ENCODE measurements at regions not wholly inside any gene's neighbourhood (a gene's known extent, or its start where the extent isn't known, plus 50 kb on each side); places are given as distances from the start of the nearest gene placed in this dataset.
"Not testable (repeated sequence)": the region's sequence is repeated elsewhere in the genome, so short reads cannot be mapped to it uniquely, and the experiment has no call there.

- Mint-ChIP-seq H3K27me3 (ENCODE audit: low read depth in 3 of 3) (no peaks in the 10 kb centered on the region), H3K9me3 (peaks cover 0 to 18% (median 8%) of the 10 kb centered on the region in 6 donors), H3K4me3 (no peak overlapping the region), H3K4me1 (no peaks in the 10 kb centered on the region), H3K27ac (no peak overlapping the region), H3K36me3 (peaks cover 0 to 6% (median 4%) of the 10 kb centered on the region in 3 donors)
- no peak for DNase-seq
These were observed 757.1 kb downstream of the DHX35 start for GRCh38 chr20:39719293-39719692.

GRCh38 chr20:39717936-39718335, 755.8 kb downstream of the DHX35 start:
- no peak for DNase-seq
- Mint-ChIP-seq H3K4me1 (no peaks in the 10 kb centered on the region), H3K36me3 (peaks cover 0 to 4% (median 3%) of the 10 kb centered on the region in 3 donors), H3K27me3 (ENCODE audit: low read depth in 3 of 3) (no peaks in the 10 kb centered on the region), H3K27ac (no peak overlapping the region), H3K9me3 (peaks cover 0 to 10% (median 7%) of the 10 kb centered on the region in 6 donors), H3K4me3 (no peak overlapping the region)

GRCh38 chr20:39716796-39717341, 754.7 kb downstream of the DHX35 start:
- no peak overlapping the region for H3K4me3 Mint-ChIP-seq
- no peaks in the 10 kb centered on the region for H3K27me3 Mint-ChIP-seq (ENCODE audit: low read depth in 3 of 3)
- H3K27ac Mint-ChIP-seq: no peak overlapping the region
- H3K36me3 Mint-ChIP-seq: peaks cover 0 to 4% (median 3%) of the 10 kb centered on the region in 3 donors
- H3K4me1 Mint-ChIP-seq: no peaks in the 10 kb centered on the region
- no peak for DNase-seq
- H3K9me3 Mint-ChIP-seq: peaks cover 0 to 7% (median 1%) of the 10 kb centered on the region in 6 donors

- Mint-ChIP-seq H3K27me3 (ENCODE audit: low read depth in 3 of 3) (peaks cover 0 to 2% (median 0%) of the 10 kb centered on the region in 3 donors), H3K9me3 (peaks cover 0 to 7% (median 0%) of the 10 kb centered on the region in 6 donors), H3K36me3 (no peaks in the 10 kb centered on the region), H3K27ac (no peak overlapping the region), H3K4me3 (no peak overlapping the region), H3K4me1 (no peaks in the 10 kb centered on the region)
- no peak for DNase-seq
These were observed 751.1 kb downstream of the DHX35 start for GRCh38 chr20:39713076-39713840.

- no peak for DNase-seq
- no peak overlapping the region for H3K4me3 Mint-ChIP-seq
These were observed 744.1 kb downstream of the DHX35 start for GRCh38 chr20:39706184-39706663.

GRCh38 chr20:39705032-39705431, 742.9 kb downstream of the DHX35 start:
- Mint-ChIP-seq H3K27ac (no peak overlapping the region), H3K9me3 (peaks cover 0 to 7% (median 4%) of the 10 kb centered on the region in 6 donors), H3K27me3 (ENCODE audit: low read depth in 3 of 3) (no peaks in the 10 kb centered on the region), H3K4me1 (peaks cover 4 to 6% of the 10 kb centered on the region in 2 donors), H3K36me3 (no peaks in the 10 kb centered on the region), H3K4me3 (no peak overlapping the region)
- DNase-seq: no peak

More at GRCh38 chr20:39706184-39706663, 744.1 kb downstream of the DHX35 start:
- no peaks in the 10 kb centered on the region for H3K4me1 Mint-ChIP-seq
- H3K27me3 Mint-ChIP-seq (ENCODE audit: low read depth in 3 of 3): no peaks in the 10 kb centered on the region
- H3K27ac Mint-ChIP-seq: no peak overlapping the region
- H3K9me3 Mint-ChIP-seq: peaks cover 0 to 8% (median 4%) of the 10 kb centered on the region in 6 donors
- no peaks in the 10 kb centered on the region for H3K36me3 Mint-ChIP-seq

GRCh38 chr20:39703357-39703756, 741.2 kb downstream of the DHX35 start:
- not testable (repeated sequence) for H3K36me3 Mint-ChIP-seq

GRCh38 chr20:39702701-39703349, 740.7 kb downstream of the DHX35 start:
- no peak for DNase-seq
- H3K4me1 Mint-ChIP-seq: peaks cover 4 to 7% of the 10 kb centered on the region in 2 donors
- H3K4me3 Mint-ChIP-seq: no peak overlapping the region
- H3K9me3 Mint-ChIP-seq: peaks cover 0 to 7% (median 4%) of the 10 kb centered on the region in 6 donors
- no peaks in the 10 kb centered on the region for H3K27me3 Mint-ChIP-seq (ENCODE audit: low read depth in 3 of 3)
- H3K27ac Mint-ChIP-seq: no peak overlapping the region
- no peaks in the 10 kb centered on the region for H3K36me3 Mint-ChIP-seq

More at GRCh38 chr20:39703357-39703756, 741.2 kb downstream of the DHX35 start:
- not testable (repeated sequence) for H3K4me1 Mint-ChIP-seq; DNase-seq; H3K9me3 Mint-ChIP-seq; H3K27me3 Mint-ChIP-seq (ENCODE audit: low read depth in 3 of 3); H3K27ac Mint-ChIP-seq; H3K4me3 Mint-ChIP-seq

GRCh38 chr20:39700528-39700927, 738.4 kb downstream of the DHX35 start:
- H3K36me3 Mint-ChIP-seq: no peaks in the 10 kb centered on the region
- no peak for DNase-seq
- H3K9me3 Mint-ChIP-seq: peaks cover 0 to 7% (median 4%) of the 10 kb centered on the region in 6 donors
- H3K4me1 Mint-ChIP-seq: peaks cover 4 to 7% of the 10 kb centered on the region in 2 donors
- H3K27ac Mint-ChIP-seq: no peak overlapping the region
- no peaks in the 10 kb centered on the region for H3K27me3 Mint-ChIP-seq (ENCODE audit: low read depth in 3 of 3)
- H3K4me3 Mint-ChIP-seq: no peak overlapping the region

- H3K27me3 Mint-ChIP-seq (ENCODE audit: low read depth in 3 of 3): peaks cover 0 to 2% (median 0%) of the 10 kb centered on the region in 3 donors
- DNase-seq: no peak
- H3K9me3 Mint-ChIP-seq: peaks cover 0 to 7% (median 4%) of the 10 kb centered on the region in 6 donors
- peaks cover 4 to 7% of the 10 kb centered on the region in 2 donors for H3K4me1 Mint-ChIP-seq
- no peaks in the 10 kb centered on the region for H3K36me3 Mint-ChIP-seq
- no peak overlapping the region for H3K27ac Mint-ChIP-seq
- H3K4me3 Mint-ChIP-seq: no peak overlapping the region
These were observed 737.1 kb downstream of the DHX35 start for GRCh38 chr20:39699166-39699725.

GRCh38 chr20:39698752-39699151, 736.6 kb downstream of the DHX35 start:
- H3K36me3 Mint-ChIP-seq: no peaks in the 10 kb centered on the region
- H3K27me3 Mint-ChIP-seq (ENCODE audit: low read depth in 3 of 3): peaks cover 0 to 2% (median 0%) of the 10 kb centered on the region in 3 donors
- peaks cover 4 to 7% of the 10 kb centered on the region in 2 donors for H3K4me1 Mint-ChIP-seq
- no peak overlapping the region for H3K27ac Mint-ChIP-seq
- no peak for DNase-seq
- H3K4me3 Mint-ChIP-seq: no peak overlapping the region
- H3K9me3 Mint-ChIP-seq: peaks cover 0 to 7% (median 1%) of the 10 kb centered on the region in 6 donors

GRCh38 chr20:39691151-39691862, 729.2 kb downstream of the DHX35 start:
- no peak for DNase-seq
- Mint-ChIP-seq H3K27me3 (ENCODE audit: low read depth in 3 of 3) (peaks cover 0 to 3% (median 2%) of the 10 kb centered on the region in 3 donors), H3K4me3 (no peak overlapping the region), H3K27ac (peak overlapping the region in 1 of 6 donors; percentile 1), H3K9me3 (peaks cover 0 to 6% (median 0%) of the 10 kb centered on the region in 6 donors), H3K4me1 (no peaks in the 10 kb centered on the region), H3K36me3 (no peaks in the 10 kb centered on the region)

- no peaks in the 10 kb centered on the region for H3K4me1 Mint-ChIP-seq
- DNase-seq: no peak
These were observed 714.8 kb downstream of the DHX35 start for GRCh38 chr20:39676857-39677391.

More at GRCh38 chr20:39676857-39677391, 714.8 kb downstream of the DHX35 start:
- H3K27ac Mint-ChIP-seq: no peak overlapping the region
- H3K27me3 Mint-ChIP-seq (ENCODE audit: low read depth in 3 of 3): peaks cover 0 to 3% (median 2%) of the 10 kb centered on the region in 3 donors
- no peak overlapping the region for H3K4me3 Mint-ChIP-seq
- H3K9me3 Mint-ChIP-seq: peaks cover 0 to 6% (median under 1%) of the 10 kb centered on the region in 6 donors
- peaks cover 0 to 5% (median 0%) of the 10 kb centered on the region in 3 donors for H3K36me3 Mint-ChIP-seq
